Hematopoietic multipotent progenitor cell treated with erythropoietin and hydrocortisone succinate and interleukin-3 and kit ligand, for 6 days (in vitro differentiated cells): ENCODE measurements at regions not wholly inside any gene's neighbourhood (a gene's known extent, or its start where the extent isn't known, plus 50 kb on each side); places are given as distances from the start of the nearest gene placed in this dataset.
"Not testable (repeated sequence)": the region's sequence is repeated elsewhere in the genome, so short reads cannot be mapped to it uniquely, and the experiment has no call there.

ENCODE experiments used
- DNase-seq: peaks from one replicate; pipeline ENCODE4 v3.0.0-alpha.2; 2015

- no peak for DNase-seq
Observed at GRCh38 chr5:124929000-124929399, 182.6 kb upstream of the ZNF608 start.

DNA sequence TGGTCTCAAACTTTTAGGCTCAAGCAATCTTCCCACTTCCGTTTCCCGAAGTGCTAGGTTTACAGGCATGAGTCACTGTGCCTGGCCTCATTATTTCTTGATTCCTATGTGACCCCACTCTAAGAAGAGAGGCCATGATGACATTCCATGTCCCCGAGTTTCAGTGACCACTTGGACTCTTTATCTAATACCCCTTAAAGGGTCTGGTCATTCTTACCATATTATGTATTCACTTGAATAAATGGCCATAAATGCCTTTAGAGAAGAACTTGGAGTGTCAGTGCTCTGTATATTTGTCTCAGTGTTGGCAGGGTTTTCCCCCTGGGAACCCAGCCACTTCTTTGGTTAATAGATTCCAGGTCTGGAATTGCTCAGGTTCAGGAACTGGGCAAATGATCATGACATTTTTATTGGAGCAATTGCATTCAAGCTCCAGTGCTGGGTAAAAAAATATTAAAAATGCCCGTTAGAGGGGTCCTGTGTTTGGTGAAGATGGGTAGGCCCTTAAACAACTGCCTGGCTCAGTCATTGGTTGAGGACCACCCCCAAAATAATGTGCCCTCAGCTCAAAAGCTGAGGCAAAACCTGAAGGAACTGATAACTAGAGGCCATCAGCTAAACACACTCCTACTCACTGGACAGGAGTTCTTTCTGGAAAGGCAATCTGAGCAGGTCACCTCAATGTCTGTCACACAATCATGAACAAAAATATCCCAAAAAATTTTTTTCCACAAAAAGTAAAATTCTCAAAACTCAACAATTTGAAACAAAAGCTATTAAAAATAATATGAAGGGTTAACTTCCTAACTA lies 186.6 kb upstream of the ZNF608 start:
- no peak for DNase-seq

- DNase-seq: peak; percentile 29
Observed at GRCh38 chr5:124935065-124935464, 188.6 kb upstream of the ZNF608 start.

GRCh38 chr5:124936626-124936933 lies 190.1 kb upstream of the ZNF608 start:
- no peak for DNase-seq

- DNase-seq: peak; percentile 8
Observed at GRCh38 chr5:124941051-124942049, 194.9 kb upstream of the ZNF608 start.

GRCh38 chr5:124948062-124948753 lies 201.8 kb upstream of the ZNF608 start:
- peak; percentile 16 for DNase-seq

DNA sequence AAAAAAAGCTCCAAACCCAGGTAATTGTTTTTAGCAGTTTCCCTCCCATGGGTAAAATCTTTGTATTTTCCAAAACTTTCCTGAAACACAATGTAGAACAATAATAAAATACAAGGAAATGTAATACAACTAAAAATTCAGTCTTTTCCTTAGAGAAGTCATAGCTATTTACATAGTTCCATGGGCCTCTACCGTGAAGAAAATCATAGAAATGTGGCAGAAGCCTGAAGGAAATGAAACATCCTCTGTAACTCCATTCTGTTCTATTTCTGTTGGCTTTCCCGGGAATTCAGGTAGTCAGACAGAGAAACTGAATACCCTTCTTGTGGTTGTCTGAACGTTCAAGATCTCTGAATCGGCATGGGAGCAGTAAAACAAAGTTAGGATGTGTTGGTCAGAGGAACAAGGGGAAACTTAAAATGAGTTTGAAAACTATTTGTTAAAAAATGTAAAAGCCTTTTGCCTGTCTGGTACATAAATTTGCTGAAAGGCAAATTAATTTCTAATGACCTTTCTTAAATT lies 202.4 kb upstream of the ZNF608 start:
- DNase-seq: no peak

GRCh38 chr5:124949862-124950261 lies 203.4 kb upstream of the ZNF608 start:
- DNase-seq: no peak

GRCh38 chr5:124951105-124951504 lies 204.7 kb upstream of the ZNF608 start:
- no peak for DNase-seq

GRCh38 chr5:124951661-124952060 lies 205.2 kb upstream of the ZNF608 start:
- no peak for DNase-seq

GRCh38 chr5:124952079-124952478 lies 205.6 kb upstream of the ZNF608 start:
- no peak for DNase-seq

DNA sequence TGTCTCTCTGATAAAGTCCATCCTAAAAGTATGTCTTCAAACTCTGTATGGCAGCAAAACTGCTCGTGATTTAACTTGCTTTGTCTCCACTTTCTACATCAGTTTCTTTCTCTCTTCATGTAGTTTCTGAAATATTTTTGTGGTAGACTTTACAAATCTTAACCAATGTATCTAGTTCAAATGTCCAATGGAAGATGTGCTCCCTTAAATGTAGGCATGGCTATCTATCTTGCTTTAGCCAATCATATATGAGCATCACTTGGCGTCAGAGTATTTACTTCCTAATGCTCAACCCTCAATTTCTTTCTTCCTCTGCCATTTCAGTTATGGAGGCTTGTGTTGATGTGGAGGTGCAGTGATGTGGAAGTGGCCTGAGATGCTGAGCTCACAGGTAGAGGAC lies 206.1 kb upstream of the ZNF608 start:
- DNase-seq: no peak

GRCh38 chr5:124954784-124955183 lies 208.3 kb upstream of the ZNF608 start:
- DNase-seq: no peak

DNA sequence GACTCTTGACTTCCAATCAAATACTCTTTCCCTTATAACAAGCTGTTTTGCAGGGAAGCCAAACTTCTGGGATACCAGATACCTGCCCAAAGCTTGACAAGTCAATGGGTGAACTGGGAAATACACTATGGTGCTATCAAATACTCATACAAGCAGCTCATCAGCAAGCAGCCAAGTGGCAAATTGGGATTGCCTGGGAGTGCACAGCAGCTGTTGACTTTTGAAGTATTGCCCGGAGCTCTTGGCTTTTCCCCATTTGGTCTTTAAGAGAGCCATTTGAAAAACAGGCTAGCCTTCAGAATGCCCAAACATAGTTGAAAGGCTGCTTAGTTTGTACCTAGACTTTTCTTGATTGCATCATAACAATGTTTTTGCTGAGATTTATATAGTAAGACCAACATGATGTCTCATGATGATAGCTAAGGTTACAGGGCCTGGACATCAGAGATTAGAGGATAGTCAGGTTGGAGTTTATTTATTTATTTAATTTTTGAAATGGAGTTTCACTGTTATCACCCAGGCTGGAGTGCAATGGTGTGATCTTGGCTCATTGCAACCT lies 210.1 kb upstream of the ZNF608 start:
- no peak for DNase-seq

DNA sequence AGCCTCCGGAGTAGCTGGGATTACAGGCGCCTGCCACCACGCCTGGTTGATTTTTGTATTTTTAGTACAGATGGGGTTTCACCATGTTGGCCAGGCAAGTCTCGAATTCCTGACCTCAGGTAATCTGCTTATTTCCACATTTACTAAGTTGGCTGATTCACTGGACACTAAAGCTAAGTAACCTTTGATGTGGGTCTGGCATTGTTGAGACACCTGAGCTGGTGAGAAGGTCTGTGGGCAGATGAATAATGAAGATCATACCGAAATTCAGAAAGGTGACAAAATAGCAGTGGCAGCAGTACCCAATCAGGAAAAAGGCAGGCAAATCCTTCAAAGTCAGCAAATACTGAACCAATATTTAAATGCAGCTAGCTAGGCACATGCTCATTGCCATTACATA lies 210.6 kb upstream of the ZNF608 start:
- DNase-seq: no peak

DNA sequence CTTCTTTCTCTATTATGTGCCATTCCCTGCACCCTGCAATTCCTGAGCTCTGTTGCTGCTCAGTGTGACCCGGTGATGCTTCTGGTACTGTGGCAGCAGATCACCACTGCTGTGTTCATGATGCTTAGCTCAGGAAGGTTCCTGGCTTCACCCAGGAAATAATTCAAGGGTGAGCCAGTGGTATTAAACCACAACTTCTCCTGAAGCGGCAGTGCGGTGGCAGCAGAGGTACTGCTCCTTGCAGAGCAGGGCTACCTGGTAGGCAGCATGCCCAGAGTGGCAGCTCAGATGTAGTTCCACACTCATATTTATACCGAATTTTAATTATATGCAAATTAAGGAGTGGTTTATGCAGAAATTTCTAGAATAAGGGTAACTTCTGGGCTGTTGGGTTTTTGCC lies 213.8 kb upstream of the ZNF608 start:
- no peak for DNase-seq

- DNase-seq: no peak
Observed at GRCh38 chr5:124961521-124961920, 215.1 kb upstream of the ZNF608 start.

DNA sequence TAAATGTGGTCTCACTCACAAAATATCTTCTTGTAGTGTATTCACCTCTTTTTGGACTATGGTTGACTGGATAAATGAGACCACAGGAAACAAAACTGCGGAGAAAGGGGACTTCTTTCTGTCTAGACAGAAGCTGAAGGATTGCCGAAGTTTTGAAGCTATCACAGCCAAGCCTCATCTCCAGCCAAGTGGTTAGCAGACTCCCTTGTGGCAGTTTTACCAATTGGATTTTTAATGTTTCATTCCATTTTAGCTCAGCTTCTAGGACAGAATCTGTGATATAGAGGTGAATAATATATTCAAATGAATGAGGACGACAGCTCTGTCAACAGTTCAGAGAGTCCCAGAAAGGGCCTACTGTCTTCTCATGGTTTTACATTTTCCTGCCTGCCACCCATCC lies 215.7 kb upstream of the ZNF608 start:
- no peak for DNase-seq

GRCh38 chr5:124962735-124963134 lies 216.3 kb upstream of the ZNF608 start:
- no peak for DNase-seq

- DNase-seq: peak; percentile 48
Observed at GRCh38 chr5:124963236-124963919, 216.9 kb upstream of the ZNF608 start.

- DNase-seq: not testable (repeated sequence)
Observed at GRCh38 chr5:124966741-124967140, 220.3 kb upstream of the ZNF608 start.

- DNase-seq: not testable (repeated sequence)
Observed at GRCh38 chr5:124970381-124970780, 223.9 kb upstream of the ZNF608 start.
